Hepatocyte (in vitro differentiated cells): ENCODE measurements at regions not wholly inside any gene's neighbourhood (a gene's known extent, or its start where the extent isn't known, plus 50 kb on each side); places are given as distances from the start of the nearest gene placed in this dataset.

ENCODE experiments used
- DNase-seq: peaks from one replicate; pipeline ENCODE4 v3.0.0-alpha.2; 2016; ENCODE audit warnings: low spot score
- H2AFZ ChIP-seq: fragments of 200-600 bp; sonication (generic); 2 replicates; pipeline ENCODE4 v1.6.0; 2016; ENCODE audit warnings: antibody characterized with exemption, mild to moderate bottlenecking
- H3K27ac ChIP-seq: fragments of 200-600 bp; sonication (generic); 2 replicates; pipeline ENCODE4 v1.5.1; 2016; ENCODE audit warnings: mild to moderate bottlenecking
- H3K27me3 ChIP-seq: fragments of 200-600 bp; sonication (generic); 2 replicates; pipeline ENCODE4 v1.6.1; 2016
- H3K36me3 ChIP-seq: fragments of 200-600 bp; sonication (generic); replicated peaks from 2 replicates; pipeline ENCODE4 v1.5.1; 2016; ENCODE audit warnings: low read depth; ENCODE audit not compliant: insufficient read depth
- H3K4me1 ChIP-seq: fragments of 200-600 bp; sonication (generic); 2 replicates; pipeline ENCODE4 v1.5.1; 2016; ENCODE audit warnings: mild to moderate bottlenecking, moderate library complexity; ENCODE audit not compliant: insufficient read depth
- H3K4me2 ChIP-seq: fragments of 200-600 bp; sonication (generic); 2 replicates; pipeline ENCODE4 v1.6.0; 2016
- H3K4me3 ChIP-seq: fragments of 200-600 bp; sonication (generic); 2 replicates; pipeline ENCODE4 v1.5.1; 2016; ENCODE audit warnings: mild to moderate bottlenecking
- H3K79me2 ChIP-seq: fragments of 200-600 bp; sonication (generic); 2 replicates; pipeline ENCODE4 v1.6.0; 2017; ENCODE audit warnings: mild to moderate bottlenecking
- H3K9me2 ChIP-seq: fragments of 200-600 bp; sonication (generic); replicated peaks from 2 replicates; pipeline ENCODE4 v1.6.0; 2017; ENCODE audit warnings: mild to moderate bottlenecking; ENCODE audit not compliant: insufficient read depth
- H3K9me3 ChIP-seq: fragments of 200-600 bp; sonication (generic); 2 replicates; pipeline ENCODE4 v1.5.1; 2016; ENCODE audit warnings: low read depth, mild to moderate bottlenecking
- H4K20me1 ChIP-seq: fragments of 200-600 bp; sonication (generic); 2 replicates; pipeline ENCODE4 v1.6.0; 2016; ENCODE audit warnings: mild to moderate bottlenecking; ENCODE audit not compliant: insufficient read depth, poor library complexity, severe bottlenecking
- EZH2 ChIP-seq: fragments of 200-600 bp; sonication (generic); IDR thresholded peaks from 2 replicates; pipeline ENCODE4 v1.6.1; 2016; ENCODE audit warnings: antibody characterized with exemption, mild to moderate bottlenecking, borderline replicate concordance
- EZH2phosphoT487 ChIP-seq: fragments of 200-600 bp; sonication (generic); IDR thresholded peaks from one replicate; pipeline ENCODE4 v1.6.1; 2018; ENCODE audit warnings: antibody characterized with exemption, mild to moderate bottlenecking, low read depth, moderate library complexity; ENCODE audit not compliant: unreplicated experiment, severe bottlenecking
- WGBS: methylation state at CpG from one replicate; pipeline ENCODE4 v1.1.6; 2016; ENCODE audit warnings: low lambda C conversion rate; ENCODE audit errors: missing lambda C conversion rate; 5-methylcytosine and 5-hydroxymethylcytosine counted together
- TF ChIP-seq, protein P1 (sequence below): fragments of 200-600 bp; sonication (generic); IDR thresholded peaks from 2 replicates; pipeline ENCODE4 v1.5.1; 2016; ENCODE audit warnings: antibody characterized with exemption, mild to moderate bottlenecking; ENCODE audit not compliant: poor library complexity

DNA sequence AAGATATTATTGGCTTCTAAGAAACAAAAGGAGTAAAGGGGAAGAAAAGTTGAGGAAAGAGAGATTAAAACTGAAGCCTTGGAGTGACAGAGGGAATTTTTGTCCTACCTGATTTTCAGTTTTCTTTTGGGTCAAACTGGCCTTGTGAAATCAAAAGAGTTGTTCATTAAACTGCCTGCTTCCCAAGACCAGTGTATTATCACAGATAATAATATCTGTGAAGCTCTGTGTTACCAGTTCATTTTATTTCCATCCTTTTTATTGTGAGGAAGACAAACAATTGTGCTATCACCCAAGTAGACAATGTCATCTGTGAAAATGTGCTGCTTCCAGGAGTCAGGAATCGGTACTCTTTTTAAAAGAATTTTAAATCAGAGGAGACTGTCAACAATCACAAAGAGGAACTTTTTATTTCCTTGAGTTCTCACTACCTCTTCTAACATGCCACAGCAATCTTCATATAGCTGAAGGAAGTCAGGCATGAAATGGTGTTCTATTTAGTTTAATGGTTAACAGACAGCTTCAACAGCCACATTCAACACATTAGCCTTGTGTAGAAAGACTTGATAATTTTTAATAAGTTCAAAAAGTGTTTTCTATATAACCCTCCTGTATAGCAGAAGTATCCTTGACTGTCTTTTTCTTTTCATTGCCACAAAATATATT, 554.8 kb downstream of the PIK3C3 start:
- H3K4me3 ChIP-seq: no peak overlapping the region
- WGBS: 73% methylated on average over 1 of the region's 1 CpG
- H4K20me1 ChIP-seq: no peaks in the 10 kb centered on the region
- H3K27me3 ChIP-seq: no peaks in the 10 kb centered on the region
- peak overlapping the region; percentile 42 for H3K4me2 ChIP-seq
- no peaks in the 10 kb centered on the region for H3K36me3 ChIP-seq
- no peaks in the 10 kb centered on the region for H3K9me3 ChIP-seq
- no peaks in the 10 kb centered on the region for H3K9me2 ChIP-seq
- H3K4me1 ChIP-seq: peaks cover 12% of the 10 kb centered on the region
- H3K27ac ChIP-seq: peak overlapping the region; percentile 62
- TF ChIP-seq, protein P1, sequence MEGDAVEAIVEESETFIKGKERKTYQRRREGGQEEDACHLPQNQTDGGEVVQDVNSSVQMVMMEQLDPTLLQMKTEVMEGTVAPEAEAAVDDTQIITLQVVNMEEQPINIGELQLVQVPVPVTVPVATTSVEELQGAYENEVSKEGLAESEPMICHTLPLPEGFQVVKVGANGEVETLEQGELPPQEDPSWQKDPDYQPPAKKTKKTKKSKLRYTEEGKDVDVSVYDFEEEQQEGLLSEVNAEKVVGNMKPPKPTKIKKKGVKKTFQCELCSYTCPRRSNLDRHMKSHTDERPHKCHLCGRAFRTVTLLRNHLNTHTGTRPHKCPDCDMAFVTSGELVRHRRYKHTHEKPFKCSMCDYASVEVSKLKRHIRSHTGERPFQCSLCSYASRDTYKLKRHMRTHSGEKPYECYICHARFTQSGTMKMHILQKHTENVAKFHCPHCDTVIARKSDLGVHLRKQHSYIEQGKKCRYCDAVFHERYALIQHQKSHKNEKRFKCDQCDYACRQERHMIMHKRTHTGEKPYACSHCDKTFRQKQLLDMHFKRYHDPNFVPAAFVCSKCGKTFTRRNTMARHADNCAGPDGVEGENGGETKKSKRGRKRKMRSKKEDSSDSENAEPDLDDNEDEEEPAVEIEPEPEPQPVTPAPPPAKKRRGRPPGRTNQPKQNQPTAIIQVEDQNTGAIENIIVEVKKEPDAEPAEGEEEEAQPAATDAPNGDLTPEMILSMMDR: no peak
- TF ChIP-seq EZH2: no peak
- H2AFZ ChIP-seq: peak overlapping the region; percentile 53
- no peaks in the 10 kb centered on the region for H3K79me2 ChIP-seq
- no peak for DNase-seq

DNA sequence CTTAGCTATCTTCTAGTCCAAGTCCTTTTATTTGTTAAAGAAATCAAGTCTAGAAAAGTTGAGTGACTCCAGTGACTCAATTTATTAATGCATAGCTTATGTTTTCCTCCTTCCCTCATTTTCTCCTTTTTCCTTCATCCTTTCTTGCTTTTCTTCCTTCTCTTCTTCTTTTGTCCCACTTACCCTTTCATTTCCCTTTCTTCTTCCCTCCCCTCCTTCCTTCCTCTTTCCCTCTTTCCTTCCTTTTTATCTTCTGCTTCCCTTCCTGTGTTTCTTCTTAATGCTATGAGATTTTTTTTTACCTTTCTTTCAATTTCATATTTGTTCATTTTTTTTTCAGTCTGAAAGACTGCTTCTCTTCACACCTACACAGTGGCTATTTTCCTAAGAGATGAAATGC, 555.5 kb downstream of the PIK3C3 start:
- no peak for DNase-seq
- Histone ChIP-seq H2AFZ (peak overlapping the region; percentile 53), H3K4me1 (peaks cover 12% of the 10 kb centered on the region), H3K4me2 (peak overlapping the region; percentile 42), H3K27me3 (no peaks in the 10 kb centered on the region), H4K20me1 (no peaks in the 10 kb centered on the region), H3K79me2 (no peaks in the 10 kb centered on the region), H3K4me3 (no peak overlapping the region), H3K27ac (peak overlapping the region; percentile 62), H3K9me2 (no peaks in the 10 kb centered on the region), H3K36me3 (no peaks in the 10 kb centered on the region), H3K9me3 (no peaks in the 10 kb centered on the region)
- TF ChIP-seq EZH2: no peak

DNA sequence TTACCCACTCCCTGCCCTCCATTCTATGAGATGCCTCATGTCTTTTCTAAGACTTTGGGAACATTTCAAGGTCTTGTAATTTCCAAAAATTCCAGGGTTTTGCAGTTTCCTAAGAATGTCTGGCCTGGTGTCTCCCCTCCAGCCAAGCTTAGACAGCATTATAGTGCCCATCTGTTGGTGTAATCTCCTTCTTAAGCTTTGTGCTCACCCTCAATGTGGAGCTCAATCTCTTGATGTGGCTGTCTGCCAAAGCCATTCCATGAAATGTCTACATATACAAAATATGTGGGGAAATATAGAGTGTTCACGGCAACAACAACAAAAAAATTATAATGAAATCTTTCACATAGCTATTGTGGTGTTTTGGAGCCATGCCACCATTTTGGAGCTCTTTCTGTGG, 558.4 kb downstream of the PIK3C3 start:
- Histone ChIP-seq H2AFZ (no peak overlapping the region), H3K79me2 (no peaks in the 10 kb centered on the region), H3K9me3 (no peaks in the 10 kb centered on the region), H3K27ac (no peak overlapping the region), H3K4me2 (no peak overlapping the region), H3K4me1 (peaks cover 12% of the 10 kb centered on the region), H3K4me3 (no peak overlapping the region), H3K9me2 (no peaks in the 10 kb centered on the region), H3K36me3 (no peaks in the 10 kb centered on the region), H4K20me1 (no peaks in the 10 kb centered on the region), H3K27me3 (no peaks in the 10 kb centered on the region)
- WGBS: 86% methylated on average over 1 of the region's 1 CpG
- DNase-seq: no peak
- TF ChIP-seq, protein P1: no peak
- TF ChIP-seq EZH2phosphoT487 (no peak), EZH2 (no peak)

DNA sequence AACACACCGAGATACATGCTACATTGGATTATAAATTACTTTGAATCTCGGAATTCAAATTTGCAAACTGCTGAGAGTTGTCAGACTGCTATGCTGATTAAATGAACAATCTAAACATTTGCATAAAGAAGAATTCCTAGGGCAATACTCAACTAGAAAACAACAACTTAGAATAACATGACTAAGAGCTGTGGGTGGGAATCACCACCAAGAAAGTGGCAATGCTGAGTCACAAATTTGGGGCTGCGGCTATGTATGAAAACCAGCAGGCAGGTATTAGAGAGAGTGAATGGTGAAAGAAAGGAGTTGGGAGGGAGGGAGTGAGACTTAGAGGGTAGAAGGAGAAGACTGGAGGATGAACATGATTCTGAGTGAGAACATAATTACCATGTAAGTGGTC, 559.5 kb downstream of the PIK3C3 start:
- Histone ChIP-seq H3K4me2 (no peak overlapping the region), H3K36me3 (no peaks in the 10 kb centered on the region), H3K27me3 (no peaks in the 10 kb centered on the region), H3K79me2 (no peaks in the 10 kb centered on the region), H3K27ac (no peak overlapping the region), H3K4me3 (no peak overlapping the region), H3K4me1 (peaks cover 7% of the 10 kb centered on the region), H3K9me2 (no peaks in the 10 kb centered on the region), H3K9me3 (no peaks in the 10 kb centered on the region), H2AFZ (no peak overlapping the region), H4K20me1 (no peaks in the 10 kb centered on the region)
- no peak for DNase-seq
- WGBS: 91% methylated on average over 3 of the region's 3 CpGs
- TF ChIP-seq EZH2phosphoT487 (no peak), EZH2 (no peak)
- TF ChIP-seq, protein P1: no peak
